ENCODE measurements at regions not wholly inside any gene's neighbourhood (a gene's known extent, or its start where the extent isn't known, plus 50 kb on each side); places are given as distances from the start of the nearest gene placed in this dataset.

DNA sequence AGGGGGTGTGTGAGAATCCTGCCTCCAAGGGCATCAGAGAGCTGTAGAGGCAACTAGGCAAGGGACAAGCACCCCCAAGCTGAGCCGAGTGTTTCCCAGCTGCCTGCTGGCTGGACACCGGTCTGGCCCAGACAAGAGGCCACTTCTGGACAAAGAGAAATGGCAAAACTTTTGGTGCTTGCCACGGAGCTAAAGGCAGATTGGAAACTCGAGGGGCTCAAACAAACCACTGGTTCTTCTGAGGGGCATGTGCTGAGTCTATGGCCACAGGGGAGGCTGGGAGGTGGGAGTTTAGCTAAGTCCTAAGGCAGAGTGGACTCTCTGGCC, 66.5 kb upstream of the INPP5A start:
- TF ChIP-seq, protein P1, sequence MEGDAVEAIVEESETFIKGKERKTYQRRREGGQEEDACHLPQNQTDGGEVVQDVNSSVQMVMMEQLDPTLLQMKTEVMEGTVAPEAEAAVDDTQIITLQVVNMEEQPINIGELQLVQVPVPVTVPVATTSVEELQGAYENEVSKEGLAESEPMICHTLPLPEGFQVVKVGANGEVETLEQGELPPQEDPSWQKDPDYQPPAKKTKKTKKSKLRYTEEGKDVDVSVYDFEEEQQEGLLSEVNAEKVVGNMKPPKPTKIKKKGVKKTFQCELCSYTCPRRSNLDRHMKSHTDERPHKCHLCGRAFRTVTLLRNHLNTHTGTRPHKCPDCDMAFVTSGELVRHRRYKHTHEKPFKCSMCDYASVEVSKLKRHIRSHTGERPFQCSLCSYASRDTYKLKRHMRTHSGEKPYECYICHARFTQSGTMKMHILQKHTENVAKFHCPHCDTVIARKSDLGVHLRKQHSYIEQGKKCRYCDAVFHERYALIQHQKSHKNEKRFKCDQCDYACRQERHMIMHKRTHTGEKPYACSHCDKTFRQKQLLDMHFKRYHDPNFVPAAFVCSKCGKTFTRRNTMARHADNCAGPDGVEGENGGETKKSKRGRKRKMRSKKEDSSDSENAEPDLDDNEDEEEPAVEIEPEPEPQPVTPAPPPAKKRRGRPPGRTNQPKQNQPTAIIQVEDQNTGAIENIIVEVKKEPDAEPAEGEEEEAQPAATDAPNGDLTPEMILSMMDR (conservative IDR thresholded peaks at IDR 0.05 in 1 of 2, IDR thresholded peaks at IDR 0.05 in 1 of 2; ENCODE audit: low read depth in 1 of 2, low read length in 2 of 2) = no peak
- TF ChIP-seq EZH2 (IDR thresholded peaks at IDR 0.05; ENCODE audit: low read length, missing control alignments) = no peak

Data from fibroblast of lung (primary cell).